HUES6 (cell line): ENCODE measurements at regions not wholly inside any gene's neighbourhood (a gene's known extent, or its start where the extent isn't known, plus 50 kb on each side); places are given as distances from the start of the nearest gene placed in this dataset.
"Not testable (repeated sequence)": the region's sequence is repeated elsewhere in the genome, so short reads cannot be mapped to it uniquely, and the experiment has no call there.

Experiments
- H3K27ac ChIP-seq: 2 replicates; pipeline ENCODE4 v1.7.0; 2013; ENCODE audit warnings: low read depth, mild to moderate bottlenecking, low read length, inconsistent platforms
- H3K27me3 ChIP-seq: 2 replicates; pipeline ENCODE4 v1.6.1; 2013; ENCODE audit warnings: low read length; ENCODE audit not compliant: control insufficient read depth, insufficient read depth
- H3K36me3 ChIP-seq: 2 replicates; pipeline ENCODE4 v1.6.1; 2013; ENCODE audit warnings: low read length; ENCODE audit not compliant: control insufficient read depth, insufficient read depth
- H3K4me1 ChIP-seq: 2 replicates; pipeline ENCODE4 v1.6.1; 2013; ENCODE audit warnings: low read length; ENCODE audit not compliant: control insufficient read depth, insufficient read depth
- H3K4me3 ChIP-seq: 2 replicates; pipeline ENCODE4 v1.5.1; 2013; ENCODE audit warnings: low read depth, low read length
- H3K9ac ChIP-seq: one replicate; pipeline ENCODE4 v1.6.1; 2013; ENCODE audit warnings: mild to moderate bottlenecking, low read length
- H3K9me3 ChIP-seq: 2 replicates; pipeline ENCODE4 v1.6.1; 2013; ENCODE audit warnings: low read depth, low read length; ENCODE audit not compliant: control insufficient read depth, insufficient read depth

GRCh38 chr20:40006168-40006860, 682.7 kb downstream of the MAFB start:
- no peaks in the 10 kb centered on the region for H3K27me3 ChIP-seq
- no peak overlapping the region for H3K27ac ChIP-seq
- H3K9ac ChIP-seq: no peak overlapping the region
- no peaks in the 10 kb centered on the region for H3K36me3 ChIP-seq
- peaks cover 4% of the 10 kb centered on the region; the same call in 1 of the 2 replicates for H3K4me1 ChIP-seq
- H3K4me3 ChIP-seq: no peak overlapping the region
- H3K9me3 ChIP-seq: no peaks in the 10 kb centered on the region; the same call in 1 of the 2 replicates

- not testable (repeated sequence) for H3K27ac ChIP-seq, H3K4me1 ChIP-seq, H3K27me3 ChIP-seq, H3K9me3 ChIP-seq, H3K36me3 ChIP-seq, H3K9ac ChIP-seq, H3K4me3 ChIP-seq
Observed at GRCh38 chr20:40004092-40004491, 684.9 kb downstream of the MAFB start.

GRCh38 chr20:39993742-39994141, 695.3 kb downstream of the MAFB start:
- H3K9me3 ChIP-seq: no peaks in the 10 kb centered on the region
- no peaks in the 10 kb centered on the region for H3K4me1 ChIP-seq
- H3K9ac ChIP-seq: no peak overlapping the region

GRCh38 chr20:39990692-39991091, 698.3 kb downstream of the MAFB start:
- H3K4me3 ChIP-seq: no peak overlapping the region
- no peaks in the 10 kb centered on the region for H3K36me3 ChIP-seq
- H3K4me1 ChIP-seq: peaks cover 16% of the 10 kb centered on the region
- H3K27me3 ChIP-seq: no peaks in the 10 kb centered on the region
- H3K9me3 ChIP-seq: no peaks in the 10 kb centered on the region
- no peak overlapping the region for H3K27ac ChIP-seq
- no peak overlapping the region for H3K9ac ChIP-seq

More at GRCh38 chr20:39993742-39994141, 695.3 kb downstream of the MAFB start:
- H3K27me3 ChIP-seq: no peaks in the 10 kb centered on the region
- no peak overlapping the region for H3K4me3 ChIP-seq
- H3K27ac ChIP-seq: no peak overlapping the region
- no peaks in the 10 kb centered on the region for H3K36me3 ChIP-seq

- no peaks in the 10 kb centered on the region for H3K36me3 ChIP-seq
- no peak overlapping the region for H3K9ac ChIP-seq
- H3K4me3 ChIP-seq: no peak overlapping the region
- H3K9me3 ChIP-seq: no peaks in the 10 kb centered on the region
- H3K27me3 ChIP-seq: no peaks in the 10 kb centered on the region
- no peak overlapping the region for H3K27ac ChIP-seq
- peaks cover 19% of the 10 kb centered on the region for H3K4me1 ChIP-seq
Observed at GRCh38 chr20:39988991-39989390, 700.0 kb downstream of the MAFB start.

GRCh38 chr20:39986173-39986904, 702.7 kb downstream of the MAFB start:
- no peaks in the 10 kb centered on the region for H3K9me3 ChIP-seq
- H3K36me3 ChIP-seq: no peaks in the 10 kb centered on the region
- peak overlapping the region; percentile 44 for H3K9ac ChIP-seq
- no peak overlapping the region for H3K4me3 ChIP-seq
- H3K27ac ChIP-seq: peak overlapping the region; percentile 85
- H3K27me3 ChIP-seq: no peaks in the 10 kb centered on the region
- peaks cover 19% of the 10 kb centered on the region for H3K4me1 ChIP-seq

GRCh38 chr20:39985271-39985827, 703.7 kb downstream of the MAFB start:
- no peak overlapping the region for H3K4me3 ChIP-seq
- no peaks in the 10 kb centered on the region for H3K36me3 ChIP-seq
- H3K27ac ChIP-seq: peak overlapping the region; percentile 85; the same call in 1 of the 2 replicates
- H3K9me3 ChIP-seq: no peaks in the 10 kb centered on the region
- no peak overlapping the region for H3K9ac ChIP-seq
- H3K27me3 ChIP-seq: no peaks in the 10 kb centered on the region
- peaks cover 19% of the 10 kb centered on the region for H3K4me1 ChIP-seq

- peaks cover 19% of the 10 kb centered on the region for H3K4me1 ChIP-seq
- H3K9me3 ChIP-seq: no peaks in the 10 kb centered on the region
- H3K27ac ChIP-seq: no peak overlapping the region
- H3K9ac ChIP-seq: no peak overlapping the region
- no peak overlapping the region for H3K4me3 ChIP-seq
- no peaks in the 10 kb centered on the region for H3K27me3 ChIP-seq
- no peaks in the 10 kb centered on the region for H3K36me3 ChIP-seq
Observed at GRCh38 chr20:39983655-39984054, 705.4 kb downstream of the MAFB start.

- Histone ChIP-seq H3K27me3 (no peaks in the 10 kb centered on the region), H3K4me3 (no peak overlapping the region), H3K9me3 (no peaks in the 10 kb centered on the region), H3K36me3 (no peaks in the 10 kb centered on the region), H3K9ac (no peak overlapping the region), H3K27ac (no peak overlapping the region), H3K4me1 (peaks cover 19% of the 10 kb centered on the region)
Observed at GRCh38 chr20:39983183-39983582, 705.9 kb downstream of the MAFB start.

GRCh38 chr20:39974966-39975501, 714.0 kb downstream of the MAFB start:
- Histone ChIP-seq H3K27ac (no peak overlapping the region), H3K4me3 (no peak overlapping the region), H3K9ac (peak overlapping the region; percentile 29), H3K27me3 (no peaks in the 10 kb centered on the region), H3K9me3 (0 out of 2 replicates have a peak, but pooled peaks cover 11% of the 10 kb centered on the region), H3K36me3 (no peaks in the 10 kb centered on the region), H3K4me1 (no peaks in the 10 kb centered on the region)

GRCh38 chr20:39968495-39968894, 720.5 kb downstream of the MAFB start:
- H3K36me3 ChIP-seq: no peaks in the 10 kb centered on the region
- H3K27ac ChIP-seq: no peak overlapping the region
- no peak overlapping the region for H3K9ac ChIP-seq
- no peaks in the 10 kb centered on the region for H3K4me1 ChIP-seq
- H3K27me3 ChIP-seq: no peaks in the 10 kb centered on the region
- no peak overlapping the region for H3K4me3 ChIP-seq
- 0 out of 2 replicates have a peak, but pooled peaks cover 5% of the 10 kb centered on the region for H3K9me3 ChIP-seq
